HG02970 (cell line): ENCODE measurements at regions not wholly inside any gene's neighbourhood (a gene's known extent, or its start where the extent isn't known, plus 50 kb on each side); places are given as distances from the start of the nearest gene placed in this dataset.
"Not testable (repeated sequence)": the region's sequence is repeated elsewhere in the genome, so short reads cannot be mapped to it uniquely, and the experiment has no call there.

Source experiments
- ATAC-seq: cut with Tn5 transposase; IDR thresholded peaks from one replicate; pipeline ENCODE4 v1.9.1; 2021; ENCODE audit warnings: mild to moderate bottlenecking, moderate library complexity, moderate number of reproducible peaks; ENCODE audit not compliant: unreplicated experiment, low FRiP score

DNA sequence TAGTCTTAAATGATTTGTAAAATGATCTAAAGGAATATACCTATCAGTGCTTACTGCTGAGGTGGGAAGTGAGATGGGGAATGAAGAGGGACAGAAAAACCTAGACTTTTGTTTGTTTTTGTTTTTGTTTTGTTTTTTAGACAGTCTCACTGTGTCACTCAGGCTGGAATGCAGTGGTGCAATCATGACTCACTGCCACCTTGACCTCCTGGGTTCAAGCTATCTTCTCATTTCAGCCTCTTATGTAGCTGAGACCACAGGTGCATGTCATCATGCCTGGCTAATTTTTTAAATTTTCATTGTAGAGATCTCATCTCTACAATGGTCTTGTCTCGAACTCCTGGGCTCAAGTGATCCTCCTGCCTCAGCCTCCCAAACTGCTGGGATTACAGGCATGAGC lies 116.4 kb upstream of the SEM1 start:
- no peak for ATAC-seq

DNA sequence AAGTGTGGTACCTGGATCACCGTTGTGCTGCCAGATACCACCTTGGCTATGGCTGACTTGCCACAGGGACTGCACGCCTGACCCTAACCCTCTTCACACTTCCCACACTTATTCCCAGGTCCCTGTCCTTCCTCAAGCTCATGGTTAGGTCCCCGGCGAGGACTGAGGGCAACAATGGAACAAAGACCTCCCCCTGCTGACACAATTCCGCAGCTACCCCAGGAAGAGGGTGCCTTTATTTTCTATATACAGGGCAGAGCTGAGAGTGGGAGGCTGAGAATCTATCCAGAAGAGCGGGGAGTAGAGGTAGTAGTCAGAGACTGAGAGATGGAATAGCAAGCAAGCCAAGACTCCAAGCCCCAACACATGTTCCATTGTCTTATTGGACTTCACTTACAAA lies 118.1 kb upstream of the SEM1 start:
- ATAC-seq, result no peak

- ATAC-seq, result not testable (repeated sequence)
These were observed 119.5 kb upstream of the SEM1 start for GRCh38 chr7:96829121-96829520.

- ATAC-seq, result no peak
These were observed 121.8 kb upstream of the SEM1 start for GRCh38 chr7:96831446-96831845.

DNA sequence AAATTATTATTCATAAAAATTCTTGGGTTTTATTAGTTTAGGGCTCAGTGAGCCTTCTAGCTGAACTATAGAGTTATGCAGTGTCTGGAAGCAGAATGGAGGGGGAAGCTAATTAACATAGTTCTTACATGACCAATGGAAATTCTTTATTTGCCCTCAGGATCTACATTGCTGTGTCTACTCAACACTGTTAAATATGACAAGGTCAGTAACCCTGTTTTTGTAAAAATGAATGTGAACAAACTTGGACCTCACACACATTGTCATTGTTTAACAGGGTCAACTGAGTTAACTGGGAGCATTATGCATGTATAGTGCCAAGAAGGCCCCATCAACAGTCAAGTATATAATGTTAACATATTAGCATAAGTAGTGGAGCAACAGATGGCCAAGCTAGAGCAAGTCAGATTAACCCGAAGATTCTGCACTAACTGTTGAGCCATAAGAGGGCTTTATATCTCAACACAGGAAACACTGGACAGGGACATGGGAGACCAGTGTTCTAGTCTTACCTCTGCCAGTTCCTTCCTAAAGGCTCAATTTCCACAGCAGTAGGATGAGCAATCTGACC lies 122.5 kb upstream of the SEM1 start:
- no peak for ATAC-seq

DNA sequence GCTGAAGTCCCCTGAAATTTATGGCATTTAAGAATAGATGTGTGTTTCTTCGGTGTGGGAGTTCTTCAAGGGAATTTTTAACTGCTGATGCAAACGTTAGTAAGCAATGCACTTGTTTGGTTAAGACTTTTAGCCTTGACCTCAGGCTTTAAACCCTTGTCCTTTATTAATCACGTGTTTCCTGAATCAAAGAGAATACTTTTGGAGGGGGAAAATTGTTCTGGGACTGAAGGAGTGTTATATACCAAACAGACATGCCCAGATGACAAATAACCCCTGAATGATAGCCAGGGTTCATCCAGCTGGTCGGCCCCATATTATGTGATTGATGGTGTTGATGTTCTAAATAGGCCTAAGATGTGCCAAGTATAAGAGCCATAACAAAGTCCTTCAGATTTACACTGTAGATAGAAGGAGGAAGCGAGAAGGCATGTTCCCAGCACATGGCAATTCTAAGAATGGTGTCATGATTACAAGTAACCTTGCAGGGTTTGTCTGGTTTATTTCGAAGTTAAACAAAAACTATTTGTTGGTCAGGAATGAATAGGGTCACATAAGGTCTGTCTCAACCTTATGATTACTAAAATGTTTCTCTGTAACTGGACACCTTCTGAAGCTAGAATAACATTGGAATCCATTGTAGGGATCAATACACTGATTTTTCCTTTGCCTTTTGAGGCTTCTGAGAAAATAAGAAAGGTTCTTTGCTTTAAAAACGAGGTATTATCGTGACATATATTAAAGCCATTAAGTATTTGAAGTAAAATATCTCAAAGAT lies 124.2 kb upstream of the SEM1 start:
- ATAC-seq, result no peak

DNA sequence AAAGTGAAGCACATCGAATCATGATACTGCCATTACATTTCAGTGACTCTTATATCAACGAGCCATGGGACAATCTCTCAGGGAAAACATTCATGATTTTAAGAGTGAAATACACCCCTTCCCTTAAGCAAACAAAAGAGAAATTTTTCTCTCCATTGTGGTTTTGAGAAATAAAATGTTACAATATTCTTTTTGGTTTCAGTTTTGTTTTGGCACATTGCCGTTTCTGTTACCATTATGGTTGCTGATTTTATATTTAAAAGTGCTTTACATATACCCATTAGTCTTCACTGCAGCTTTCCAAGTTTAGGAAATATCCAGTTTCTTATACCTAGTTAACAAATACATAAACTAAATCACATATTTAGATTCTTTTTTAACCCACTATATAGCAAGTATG lies 126.8 kb upstream of the SEM1 start:
- no peak for ATAC-seq

DNA sequence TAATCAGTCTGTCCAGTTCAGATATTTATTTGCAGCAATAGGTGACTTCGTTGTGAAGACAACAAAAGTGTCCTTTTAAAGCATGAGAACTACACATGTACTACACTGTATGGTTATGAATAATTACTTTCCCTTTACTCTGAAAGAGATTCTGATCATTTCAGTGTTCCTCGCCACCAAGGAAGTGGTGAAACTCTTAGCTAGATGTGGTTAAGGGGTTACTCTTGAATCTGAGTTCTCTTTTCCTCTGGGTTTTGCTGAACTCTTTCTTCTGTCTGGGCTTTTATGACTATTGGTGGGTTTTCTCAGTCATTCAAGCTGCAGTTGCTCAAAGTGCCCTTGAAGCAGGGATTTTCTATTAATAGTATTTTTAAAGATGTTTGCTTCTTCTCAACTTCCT lies 127.9 kb upstream of the SEM1 start:
- ATAC-seq, result peak; percentile 89

- ATAC-seq, result no peak
These were observed 128.8 kb upstream of the SEM1 start for GRCh38 chr7:96838481-96838880.

DNA sequence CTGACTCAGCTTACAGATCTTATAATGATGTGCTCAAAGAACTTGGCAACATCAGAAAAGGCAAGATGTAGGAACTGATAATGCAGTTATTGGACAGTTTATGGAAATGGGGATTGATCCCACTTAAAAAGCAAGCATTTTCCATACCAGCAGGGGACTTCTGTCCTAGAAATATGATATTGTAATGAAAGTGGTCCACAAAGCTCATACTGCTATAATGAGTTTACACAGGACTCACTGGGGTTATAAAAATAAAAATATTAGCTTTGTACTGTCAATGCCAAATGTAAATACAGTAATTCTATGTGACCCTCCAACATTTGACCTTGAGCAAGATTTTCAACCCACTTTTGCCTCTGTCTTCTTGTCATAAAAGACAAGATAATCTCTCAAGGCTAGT lies 145.5 kb upstream of the SEM1 start:
- no peak for ATAC-seq

DNA sequence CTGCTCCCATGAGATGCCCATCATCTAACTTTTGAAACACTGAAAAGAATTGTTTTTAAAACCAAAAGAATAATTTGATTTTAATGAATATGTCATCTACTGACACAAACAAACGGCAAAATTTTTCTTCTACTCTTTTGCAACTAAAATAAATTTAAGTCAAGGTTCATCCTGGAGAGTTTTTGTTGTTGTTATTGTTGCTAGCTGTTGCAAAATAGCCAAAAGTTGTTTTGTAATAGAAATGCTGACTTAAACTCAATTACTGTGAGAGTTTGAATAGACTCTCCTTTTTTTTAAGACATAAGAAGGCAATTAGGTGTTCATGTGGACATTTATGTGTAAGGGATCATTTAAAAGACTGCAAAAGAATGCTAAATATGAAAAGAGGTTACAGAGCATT lies 146.0 kb upstream of the SEM1 start:
- ATAC-seq, result no peak

DNA sequence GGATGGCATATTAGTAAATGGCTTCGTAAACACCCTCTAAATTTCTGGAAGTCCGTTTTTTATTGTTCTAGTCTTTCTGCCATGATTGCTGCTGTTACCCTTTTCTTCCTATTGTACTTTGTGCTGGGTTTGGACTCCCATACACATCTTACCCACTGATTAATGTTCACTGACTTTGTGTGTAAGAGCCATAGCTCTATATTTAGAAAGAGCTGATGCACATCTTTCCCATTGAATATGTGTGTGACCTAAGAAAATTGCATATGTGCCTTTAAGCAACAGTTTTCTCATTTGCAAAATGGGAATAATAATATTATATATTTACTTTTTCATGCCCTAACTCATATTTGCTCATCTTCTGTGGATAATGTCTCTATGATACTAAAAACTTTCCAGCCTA lies 135.8 kb upstream of the DLX6 start:
- no peak for ATAC-seq

DNA sequence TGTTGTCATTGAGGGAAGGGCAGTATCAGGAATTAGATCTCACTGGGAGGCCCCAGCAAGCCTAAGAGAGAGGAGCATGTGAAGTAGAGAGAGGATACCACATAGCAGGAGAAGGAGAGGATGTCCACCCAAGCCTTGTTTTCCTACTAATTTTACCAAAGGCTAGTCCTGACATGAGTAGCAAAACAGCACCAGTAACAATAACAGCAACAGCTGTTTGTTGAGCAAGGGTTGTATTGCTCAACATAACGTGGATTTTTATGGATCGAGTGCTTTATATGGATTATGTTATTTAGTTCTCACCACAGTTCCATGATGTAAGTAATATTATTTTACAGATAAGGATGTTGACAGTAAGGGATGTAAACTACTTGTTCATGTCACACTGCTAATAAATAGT lies 135.2 kb upstream of the DLX6 start:
- ATAC-seq, result no peak

DNA sequence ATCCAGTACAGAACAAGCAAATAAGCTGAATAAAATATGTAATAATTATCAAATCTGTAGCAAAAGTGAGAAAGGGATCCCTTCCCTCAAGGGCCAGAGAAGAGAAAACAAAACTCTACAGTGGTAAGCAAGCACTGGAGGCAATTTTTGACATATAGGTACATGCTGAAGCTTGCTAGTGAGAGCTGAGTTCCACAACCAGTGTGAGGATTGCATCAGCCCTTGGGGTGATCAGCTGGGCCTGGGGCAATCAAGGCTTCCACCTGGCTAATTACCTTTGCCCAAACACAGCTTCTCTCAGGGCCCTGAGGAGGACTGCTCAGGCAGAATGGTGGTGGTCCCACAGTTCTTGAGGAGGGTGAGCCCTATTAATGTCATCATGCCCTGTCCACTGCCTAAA lies 134.4 kb upstream of the DLX6 start:
- no peak for ATAC-seq

- no peak for ATAC-seq
These were observed 117.9 kb upstream of the DLX6 start for GRCh38 chr7:96887426-96887825.

DNA sequence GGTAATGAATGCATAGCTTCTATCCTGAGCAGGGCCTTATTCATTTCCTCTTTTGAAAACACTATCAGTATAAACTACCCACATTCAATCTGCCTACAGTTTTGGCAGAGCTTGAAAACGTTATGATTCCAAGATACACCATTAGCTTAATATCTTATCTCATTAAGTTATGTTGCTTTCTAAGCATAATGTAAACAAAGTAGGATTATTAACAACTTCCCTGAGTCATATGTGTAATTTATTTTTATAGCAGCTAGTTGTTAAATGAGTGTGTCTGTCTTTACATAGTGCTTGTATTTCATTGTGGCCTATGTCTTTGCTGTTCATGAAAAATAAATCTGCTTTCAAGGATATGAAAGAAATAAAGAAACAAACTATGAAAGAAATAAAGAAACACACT lies 106.2 kb upstream of the DLX6 start:
- ATAC-seq, result no peak

DNA sequence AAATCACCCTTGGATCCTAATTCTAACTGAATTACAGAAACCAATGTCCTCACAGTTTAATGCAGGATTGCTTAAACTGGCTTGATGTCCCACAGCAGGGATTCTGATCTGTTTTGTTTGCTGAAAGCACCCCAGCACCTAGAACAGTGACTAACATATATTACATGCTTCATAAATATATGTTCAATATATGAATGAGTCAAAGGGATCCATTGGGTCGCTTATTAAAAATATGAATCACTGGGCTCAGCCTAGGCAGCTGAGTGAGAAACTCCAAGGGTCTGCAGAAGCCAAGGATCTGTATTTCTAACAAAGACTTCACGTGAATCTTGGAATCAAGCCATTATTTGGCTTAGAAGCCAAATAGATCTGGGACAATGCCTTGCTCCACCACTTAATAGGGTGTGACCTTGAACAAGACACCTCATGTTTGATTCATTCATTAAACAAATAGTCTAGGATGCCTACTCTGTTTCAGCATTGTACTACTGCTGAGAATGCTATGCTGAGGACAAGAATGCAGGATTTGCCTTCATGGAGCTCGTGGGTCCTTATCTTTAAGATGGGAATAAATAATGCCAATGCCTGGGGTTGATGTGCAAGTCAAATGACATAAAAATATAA lies 103.4 kb upstream of the DLX6 start:
- no peak for ATAC-seq

- ATAC-seq, result no peak
These were observed 101.4 kb upstream of the DLX6 start for GRCh38 chr7:96903906-96904305.

GRCh38 chr7:96910486-96910885 lies 94.9 kb upstream of the DLX6 start:
- ATAC-seq, result no peak

- no peak for ATAC-seq
These were observed 90.3 kb upstream of the DLX6 start for GRCh38 chr7:96915029-96915428.

DNA sequence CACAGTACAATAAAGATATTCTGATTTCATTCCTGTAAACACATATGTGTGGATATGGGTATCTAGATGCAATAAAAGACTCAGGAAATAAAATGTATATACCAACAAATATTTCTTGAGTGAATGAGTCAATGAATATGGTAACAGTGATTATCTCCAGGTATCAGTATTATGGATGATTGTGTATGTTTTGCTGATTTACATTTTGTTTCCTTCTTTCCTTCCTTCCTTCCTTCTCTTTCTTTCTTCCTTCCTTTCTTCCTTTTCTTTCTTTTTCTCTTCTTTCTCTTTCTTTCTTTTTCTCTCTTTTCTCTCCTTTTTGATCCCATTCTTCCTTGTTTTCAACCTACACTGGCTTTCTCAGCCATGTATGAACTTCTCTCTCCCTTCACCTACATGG lies 85.3 kb upstream of the DLX6 start:
- ATAC-seq, result no peak

GRCh38 chr7:96920713-96921112 lies 84.6 kb upstream of the DLX6 start:
- no peak for ATAC-seq
